Medulla oblongata (tissue), 1 donor: ENCODE measurements at regions not wholly inside any gene's neighbourhood (a gene's known extent, or its start where the extent isn't known, plus 50 kb on each side); places are given as distances from the start of the nearest gene placed in this dataset.
"Not testable (repeated sequence)": the region's sequence is repeated elsewhere in the genome, so short reads cannot be mapped to it uniquely, and the experiment has no call there.

Source experiments
- DNase-seq: peaks from one replicate; pipeline ENCODE4 v3.0.0-alpha.2; 2015; ENCODE audit errors: extremely low spot score

GRCh38 chr5:162209005-162209605 is 141.5 kb downstream of the GABRG2 start:
- DNase-seq: peak; percentile 76

- DNase-seq: no peak
Observed at GRCh38 chr5:162214551-162214950, 147.0 kb downstream of the GABRG2 start.

- no peak for DNase-seq
Observed at GRCh38 chr5:162217037-162217436, 149.5 kb downstream of the GABRG2 start.

- DNase-seq: no peak
Observed at GRCh38 chr5:162221910-162222309, 154.3 kb downstream of the GABRG2 start.

- DNase-seq: no peak
Observed at GRCh38 chr5:162227075-162227474, 159.5 kb downstream of the GABRG2 start.

- DNase-seq: no peak
Observed at GRCh38 chr5:162230348-162230747, 162.8 kb downstream of the GABRG2 start.

- no peak for DNase-seq
Observed at GRCh38 chr5:162231522-162231921, 163.9 kb downstream of the GABRG2 start.

- DNase-seq: no peak
Observed at GRCh38 chr5:162240734-162241133, 173.2 kb downstream of the GABRG2 start.

- DNase-seq: no peak
Observed at GRCh38 chr5:162242416-162242815, 174.8 kb downstream of the GABRG2 start.

GRCh38 chr5:162243651-162244050 is 176.1 kb downstream of the GABRG2 start:
- no peak for DNase-seq

GRCh38 chr5:162248107-162248713 is 180.6 kb downstream of the GABRG2 start:
- no peak for DNase-seq

- DNase-seq: no peak
Observed at GRCh38 chr5:162256711-162257110, 189.1 kb downstream of the GABRG2 start.

- no peak for DNase-seq
Observed at GRCh38 chr5:162268694-162269481, 201.3 kb downstream of the GABRG2 start.

GRCh38 chr5:162272417-162272816 is 204.8 kb downstream of the GABRG2 start:
- no peak for DNase-seq

- DNase-seq: peak; percentile 69
Observed at GRCh38 chr5:162274679-162275078, 207.1 kb downstream of the GABRG2 start.

GRCh38 chr5:162275387-162275786 is 207.8 kb downstream of the GABRG2 start:
- DNase-seq: not testable (repeated sequence)

GRCh38 chr5:162282191-162282590 is 214.6 kb downstream of the GABRG2 start:
- DNase-seq: no peak

GRCh38 chr5:162283609-162284008 is 216.0 kb downstream of the GABRG2 start:
- DNase-seq: peak; percentile 52

- DNase-seq: no peak
Observed at GRCh38 chr5:162288647-162289296, 221.2 kb downstream of the GABRG2 start.

- no peak for DNase-seq
Observed at GRCh38 chr5:162289489-162289888, 221.9 kb downstream of the GABRG2 start.

- no peak for DNase-seq
Observed at GRCh38 chr5:162299793-162300192, 232.2 kb downstream of the GABRG2 start.

- no peak for DNase-seq
Observed at GRCh38 chr5:162301356-162301755, 233.8 kb downstream of the GABRG2 start.
